ENCODE measurements at regions not wholly inside any gene's neighbourhood (a gene's known extent, or its start where the extent isn't known, plus 50 kb on each side); places are given as distances from the start of the nearest gene placed in this dataset.

GRCh38 chr6:109263873-109264700 is 118.2 kb downstream of the CD164 start:
- Histone ChIP-seq H3K27me3 (ENCODE audit: control insufficient read depth in 3 of 3, insufficient read depth in 3 of 3, low read length in 2 of 3) (no peaks in the 10 kb centered on the region), H3K9ac (ENCODE audit: insufficient read depth in 1 of 2, low read length in 2 of 2) (no peak overlapping the region), H3K4me3 (no peak overlapping the region), H3K4me1 (ENCODE audit: control insufficient read depth in 5 of 5, insufficient read depth in 5 of 5, low read length in 5 of 5) (peaks cover 0 to 9% (median 0%) of the 10 kb centered on the region in 5 donors), H3K27ac (ENCODE audit: low read depth in 1 of 2, low read length in 1 of 2) (no peak overlapping the region), H3K36me3 (ENCODE audit: control insufficient read depth in 4 of 4, insufficient read depth in 4 of 4, low read length in 4 of 4) (peaks cover 0 to 1% (median 0%) of the 10 kb centered on the region in 4 donors), H3K9me3 (ENCODE audit: control insufficient read depth in 4 of 4, insufficient read depth in 3 of 4, low read length in 3 of 4) (peaks cover 0 to 1% (median under 1%) of the 10 kb centered on the region in 4 donors)
- DNase-seq (no peak), ATAC-seq (ENCODE audit: insufficient read depth, low FRiP score) (no peak)
- no peak for TF ChIP-seq CTCF (IDR thresholded peaks at IDR 0.05; ENCODE audit: control extremely low read depth, extremely low read depth)
- 93 to 94% methylated on average over 3 of the region's 3 CpGs for WGBS, 2 donors

DNA sequence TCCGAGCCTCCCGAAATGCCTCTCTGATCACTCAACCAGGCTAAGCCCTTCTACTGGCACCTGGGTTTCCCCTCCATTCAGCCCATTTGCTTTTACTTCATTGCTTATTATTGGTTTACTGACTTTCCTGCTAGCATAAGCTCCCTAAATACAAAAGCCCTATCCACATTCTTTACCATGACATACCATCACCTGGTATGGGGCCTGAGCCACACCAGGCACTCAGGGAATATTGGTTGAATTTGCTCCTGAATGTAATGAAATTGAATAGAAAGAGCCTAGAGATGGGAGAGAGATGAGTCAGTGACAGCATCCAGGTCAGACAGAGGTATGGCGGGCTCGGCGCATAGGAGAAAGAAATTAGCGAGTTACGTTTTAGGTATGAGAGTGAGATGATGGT is 120.0 kb downstream of the CD164 start:
- Histone ChIP-seq H3K9ac (ENCODE audit: insufficient read depth in 1 of 2, low read length in 2 of 2) (no peak overlapping the region), H3K27me3 (ENCODE audit: control insufficient read depth in 3 of 3, insufficient read depth in 3 of 3, low read length in 2 of 3) (no peaks in the 10 kb centered on the region), H3K9me3 (ENCODE audit: control insufficient read depth in 4 of 4, insufficient read depth in 3 of 4, low read length in 3 of 4) (no peaks in the 10 kb centered on the region), H3K27ac (ENCODE audit: low read depth in 1 of 2, low read length in 1 of 2) (no peak overlapping the region), H3K4me3 (no peak overlapping the region), H3K36me3 (ENCODE audit: control insufficient read depth in 4 of 4, insufficient read depth in 4 of 4, low read length in 4 of 4) (peaks cover 0 to 1% (median 0%) of the 10 kb centered on the region in 4 donors), H3K4me1 (ENCODE audit: control insufficient read depth in 5 of 5, insufficient read depth in 5 of 5, low read length in 5 of 5) (peaks cover 0 to 9% (median 0%) of the 10 kb centered on the region in 5 donors)
- WGBS, 2 donors = 93 to 94% methylated on average over 7 of the region's 7 CpGs
- ATAC-seq (ENCODE audit: insufficient read depth, low FRiP score) (no peak), DNase-seq (no peak)
- no peak for TF ChIP-seq CTCF (IDR thresholded peaks at IDR 0.05; ENCODE audit: control extremely low read depth, extremely low read depth)

DNA sequence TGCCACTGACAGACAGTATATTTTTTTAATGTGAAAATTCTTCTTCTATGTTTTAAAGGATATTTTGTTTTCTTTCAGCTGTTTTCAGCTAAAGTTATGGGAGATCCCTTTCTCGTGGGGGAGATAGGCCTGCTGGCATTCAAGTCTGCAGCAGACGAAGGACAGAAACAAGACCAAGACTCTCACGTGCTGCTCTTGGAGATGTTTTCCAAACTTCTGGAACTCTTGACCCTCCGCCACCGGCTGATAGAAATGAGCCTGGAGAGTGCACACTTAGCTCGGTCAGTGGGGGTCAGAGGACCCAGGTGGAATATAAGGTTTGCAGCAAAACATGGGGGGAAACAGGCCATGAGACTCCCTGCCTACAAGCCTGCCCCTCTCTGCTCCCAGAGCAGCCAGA is 120.5 kb downstream of the CD164 start:
- H3K9me3 ChIP-seq (ENCODE audit: control insufficient read depth in 4 of 4, insufficient read depth in 3 of 4, low read length in 3 of 4) = no peaks in the 10 kb centered on the region
- H3K4me1 ChIP-seq (ENCODE audit: control insufficient read depth in 5 of 5, insufficient read depth in 5 of 5, low read length in 5 of 5) = peaks cover 0 to 9% (median 0%) of the 10 kb centered on the region in 5 donors
- TF ChIP-seq CTCF (IDR thresholded peaks at IDR 0.05; ENCODE audit: control extremely low read depth, extremely low read depth) = no peak
- H3K4me3 ChIP-seq = no peak overlapping the region
- ATAC-seq (ENCODE audit: insufficient read depth, low FRiP score) (no peak), DNase-seq (peak in 2 of 3 donors; percentile 47 to 76)
- H3K27ac ChIP-seq (ENCODE audit: low read depth in 1 of 2, low read length in 1 of 2) = no peak overlapping the region
- no peaks in the 10 kb centered on the region for H3K27me3 ChIP-seq (ENCODE audit: control insufficient read depth in 3 of 3, insufficient read depth in 3 of 3, low read length in 2 of 3)
- no peak overlapping the region for H3K9ac ChIP-seq (ENCODE audit: insufficient read depth in 1 of 2, low read length in 2 of 2)
- H3K36me3 ChIP-seq (ENCODE audit: control insufficient read depth in 4 of 4, insufficient read depth in 4 of 4, low read length in 4 of 4) = peaks cover 0 to 1% (median 0%) of the 10 kb centered on the region in 4 donors
- 75 to 81% methylated on average over 6 of the region's 6 CpGs for WGBS, 2 donors

Measured in lung (tissue), 11 donors.